Fibroblast of pulmonary artery (primary cell): ENCODE measurements at regions not wholly inside any gene's neighbourhood (a gene's known extent, or its start where the extent isn't known, plus 50 kb on each side); places are given as distances from the start of the nearest gene placed in this dataset.
A peak's percentile ranks its signal among the peaks of the same experiment; 100 is the strongest.
"Not testable (repeated sequence)": the region's sequence is repeated elsewhere in the genome, so short reads cannot be mapped to it uniquely, and the experiment has no call there.

Experiments used
- DNase-seq: peaks from one replicate; pipeline ENCODE4 v3.0.0-alpha.2; 2010; ENCODE audit warnings: low read depth
- H3K4me3 ChIP-seq: replicated peaks from 2 replicates; pipeline ENCODE4 v1.5.1; 2011; ENCODE audit warnings: low read depth, mild to moderate bottlenecking, control low read depth, low read length, moderate library complexity
- TF ChIP-seq, protein P1 (sequence below): IDR thresholded peaks from 2 replicates; pipeline ENCODE4 v1.5.1; 2011; ENCODE audit warnings: mild to moderate bottlenecking, control low read depth, low read length, inconsistent platforms; ENCODE audit errors: missing control alignments

DNA sequence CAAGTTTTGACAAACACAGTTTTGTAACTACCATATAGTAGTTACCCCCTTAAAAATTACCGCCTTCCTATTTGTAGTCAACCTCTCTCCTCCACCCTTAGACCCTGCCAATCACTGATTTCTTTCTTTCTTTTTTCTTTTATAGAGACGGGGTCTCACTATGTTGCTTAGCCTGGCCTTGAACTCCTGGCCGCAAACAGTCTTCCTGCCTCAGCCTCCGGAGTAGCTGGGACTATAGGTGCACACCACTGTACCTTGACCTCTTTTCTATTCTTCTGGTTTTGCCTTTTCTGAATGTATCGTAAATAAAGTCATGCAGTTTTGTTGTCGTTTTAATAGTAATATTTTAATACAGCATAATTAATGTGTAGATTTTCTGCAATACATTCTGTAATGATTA lies 460.3 kb downstream of the EPM2A start:
- no peak overlapping the region for H3K4me3 ChIP-seq
- TF ChIP-seq, protein P1, sequence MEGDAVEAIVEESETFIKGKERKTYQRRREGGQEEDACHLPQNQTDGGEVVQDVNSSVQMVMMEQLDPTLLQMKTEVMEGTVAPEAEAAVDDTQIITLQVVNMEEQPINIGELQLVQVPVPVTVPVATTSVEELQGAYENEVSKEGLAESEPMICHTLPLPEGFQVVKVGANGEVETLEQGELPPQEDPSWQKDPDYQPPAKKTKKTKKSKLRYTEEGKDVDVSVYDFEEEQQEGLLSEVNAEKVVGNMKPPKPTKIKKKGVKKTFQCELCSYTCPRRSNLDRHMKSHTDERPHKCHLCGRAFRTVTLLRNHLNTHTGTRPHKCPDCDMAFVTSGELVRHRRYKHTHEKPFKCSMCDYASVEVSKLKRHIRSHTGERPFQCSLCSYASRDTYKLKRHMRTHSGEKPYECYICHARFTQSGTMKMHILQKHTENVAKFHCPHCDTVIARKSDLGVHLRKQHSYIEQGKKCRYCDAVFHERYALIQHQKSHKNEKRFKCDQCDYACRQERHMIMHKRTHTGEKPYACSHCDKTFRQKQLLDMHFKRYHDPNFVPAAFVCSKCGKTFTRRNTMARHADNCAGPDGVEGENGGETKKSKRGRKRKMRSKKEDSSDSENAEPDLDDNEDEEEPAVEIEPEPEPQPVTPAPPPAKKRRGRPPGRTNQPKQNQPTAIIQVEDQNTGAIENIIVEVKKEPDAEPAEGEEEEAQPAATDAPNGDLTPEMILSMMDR, result no peak
- DNase-seq, result no peak

DNA sequence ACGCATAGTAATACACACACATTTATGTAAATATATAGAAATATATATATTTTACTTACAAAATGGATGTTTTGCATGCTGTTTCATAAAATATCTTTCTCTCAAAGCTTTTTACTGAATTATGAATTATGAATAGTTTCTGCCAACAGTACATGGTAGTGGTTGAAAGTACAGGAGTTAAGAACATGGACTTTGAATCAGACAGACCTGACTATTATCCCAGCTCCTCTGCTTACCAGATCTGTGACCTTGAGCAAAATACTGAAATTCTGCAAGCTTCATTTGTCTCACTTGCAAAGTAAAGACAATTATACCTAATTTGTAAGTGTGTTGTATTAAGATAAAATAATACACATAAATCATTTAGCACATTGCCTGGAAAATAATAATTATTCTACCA lies 459.5 kb downstream of the EPM2A start:
- DNase-seq, result no peak
- TF ChIP-seq, protein P1, result no peak
- no peak overlapping the region for H3K4me3 ChIP-seq

DNA sequence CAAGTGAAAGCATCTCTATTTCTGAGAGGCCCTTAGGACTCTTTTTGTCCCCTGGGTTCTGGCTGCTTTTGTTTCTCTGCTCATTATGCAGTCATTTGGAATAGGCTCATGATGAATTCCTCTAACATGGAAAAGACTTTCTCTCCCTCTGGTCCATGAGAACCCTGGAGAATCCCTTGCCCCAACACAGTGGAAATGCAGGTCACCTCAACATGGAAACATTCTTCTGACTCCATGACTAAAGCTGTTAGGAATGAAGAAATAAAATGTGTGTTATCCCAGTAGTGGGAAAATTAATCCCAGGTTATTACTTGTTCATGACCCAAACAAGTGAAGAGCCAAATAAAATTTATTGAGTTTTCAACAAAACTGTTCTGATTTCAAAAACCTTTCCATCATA lies 458.6 kb downstream of the EPM2A start:
- no peak overlapping the region for H3K4me3 ChIP-seq
- no peak for DNase-seq
- TF ChIP-seq, protein P1, result no peak

DNA sequence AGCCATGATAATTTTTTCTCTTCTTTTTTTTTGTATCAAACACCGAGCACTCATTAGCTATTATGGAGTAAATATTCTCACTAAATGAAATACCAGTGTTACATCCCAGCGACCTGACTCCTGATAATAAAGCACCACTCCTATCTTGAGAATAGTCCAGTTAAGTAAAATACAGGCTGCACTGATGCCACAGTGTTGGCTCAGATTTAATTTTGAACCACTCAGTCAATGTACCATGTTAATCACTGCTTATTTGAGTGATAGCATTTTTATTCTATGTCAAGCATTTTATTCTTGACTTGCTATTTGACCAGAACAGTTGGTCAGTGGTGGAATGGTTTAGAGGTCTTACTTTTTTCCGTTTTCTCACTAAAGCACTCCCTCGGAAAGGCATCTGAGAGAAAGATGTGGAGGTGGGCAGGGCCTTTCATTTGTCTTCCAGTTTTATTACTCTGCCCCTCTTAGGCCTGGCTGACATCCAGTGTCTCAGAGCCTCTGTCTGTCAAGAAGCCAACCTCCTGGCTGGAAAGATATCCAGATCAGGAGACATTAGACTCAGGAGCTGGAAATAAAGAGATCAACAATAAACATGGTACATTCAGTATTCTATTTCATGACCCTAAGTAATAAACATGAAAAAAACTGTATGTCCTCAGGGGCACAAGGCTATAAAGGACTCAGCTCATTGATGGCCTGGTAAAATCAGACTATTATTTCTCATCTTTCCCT lies 457.8 kb downstream of the EPM2A start:
- TF ChIP-seq, protein P1, result no peak
- no peak for DNase-seq
- H3K4me3 ChIP-seq, result no peak overlapping the region

DNA sequence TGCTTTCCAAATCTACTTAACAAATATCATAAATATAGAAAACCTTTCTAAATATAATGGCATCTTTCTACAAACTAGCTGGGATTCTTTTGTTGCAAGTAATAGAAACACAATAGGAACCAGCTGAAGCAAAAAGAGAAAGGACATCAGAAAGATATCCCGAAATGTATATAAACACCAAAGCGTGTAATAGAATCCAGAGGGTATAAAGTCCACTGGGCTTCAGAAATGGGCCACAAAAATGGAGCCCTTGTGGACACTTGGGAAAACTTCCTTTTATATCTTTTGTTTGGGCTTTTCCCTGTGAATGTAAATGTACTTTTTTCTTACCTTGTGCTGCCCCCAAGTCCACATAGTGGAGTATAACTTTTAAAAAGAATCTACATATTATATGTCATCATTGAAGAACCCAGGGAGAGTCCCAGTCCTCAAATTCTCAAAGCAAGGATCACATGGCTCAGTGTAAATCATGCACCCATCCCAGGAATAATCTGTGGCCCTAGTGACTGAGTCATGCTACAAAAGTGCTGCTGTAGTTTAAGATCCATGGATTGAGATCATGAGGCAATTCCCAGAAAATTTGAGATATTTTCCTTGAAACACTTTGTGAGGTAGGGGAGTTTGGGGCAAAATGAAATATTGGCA lies 457.0 kb downstream of the EPM2A start:
- TF ChIP-seq, protein P1, result no peak
- peak; percentile 16 for DNase-seq
- no peak overlapping the region for H3K4me3 ChIP-seq

DNA sequence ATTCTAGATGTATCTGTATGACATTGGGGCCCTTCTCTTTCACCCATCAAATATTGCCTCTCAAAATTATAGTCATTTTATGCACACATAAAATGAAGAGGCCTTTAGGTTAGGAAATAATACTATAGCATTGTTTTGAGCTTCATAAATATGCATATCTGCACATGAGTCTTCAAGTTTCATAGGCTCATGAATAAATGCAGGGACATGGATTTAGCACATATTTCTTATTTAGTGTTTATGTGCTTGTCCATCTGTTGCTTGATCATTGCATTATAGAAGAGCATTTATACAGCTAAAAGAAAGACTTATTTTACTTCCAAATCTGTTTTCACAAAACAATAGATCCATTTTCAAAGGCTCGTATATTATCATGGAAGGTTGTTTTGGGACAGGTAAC lies 455.8 kb downstream of the EPM2A start:
- no peak overlapping the region for H3K4me3 ChIP-seq
- TF ChIP-seq, protein P1, result no peak
- DNase-seq, result no peak

DNA sequence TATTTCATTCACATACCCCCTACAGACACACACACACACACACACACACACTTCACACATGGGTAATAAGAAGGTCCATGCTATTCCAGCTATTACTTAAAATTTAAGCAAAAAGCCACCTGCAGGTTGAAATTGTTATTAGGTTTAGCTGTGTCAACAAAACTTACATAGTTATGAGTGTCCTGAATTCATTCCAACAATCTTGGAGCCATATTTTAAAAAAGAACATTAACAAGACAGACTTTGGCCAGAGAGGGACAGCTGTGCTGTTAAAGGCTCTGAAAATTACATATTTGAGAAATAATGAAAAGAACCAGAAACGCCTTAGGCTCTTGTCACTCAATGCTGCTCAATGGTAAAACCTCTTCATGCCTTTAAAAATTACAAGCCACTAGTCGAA lies 455.3 kb downstream of the EPM2A start:
- DNase-seq, result no peak
- no peak overlapping the region for H3K4me3 ChIP-seq
- TF ChIP-seq, protein P1, result no peak

DNA sequence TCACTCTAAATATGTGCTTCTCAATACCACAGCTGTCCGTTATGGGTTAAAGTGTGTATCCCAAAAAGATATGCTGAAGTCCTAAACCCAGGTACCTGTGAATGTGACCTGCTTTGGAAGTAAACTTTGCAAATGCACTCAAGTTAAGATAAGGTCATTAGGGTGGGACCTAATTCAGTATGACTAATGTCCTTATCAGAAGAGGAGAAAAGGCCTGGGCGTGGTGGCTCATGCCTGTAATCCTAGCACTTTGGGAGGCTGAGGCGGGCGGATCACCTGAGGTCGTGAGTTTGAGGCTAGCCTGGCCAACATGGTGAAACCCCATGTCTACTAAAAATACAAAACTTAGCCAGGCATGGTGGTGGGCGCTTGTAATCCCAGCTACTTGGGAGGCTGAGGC lies 452.1 kb downstream of the EPM2A start:
- DNase-seq, H3K4me3 ChIP-seq: not testable (repeated sequence)
